Smooth muscle cell (in vitro differentiated cells): ENCODE measurements at regions not wholly inside any gene's neighbourhood (a gene's known extent, or its start where the extent isn't known, plus 50 kb on each side); places are given as distances from the start of the nearest gene placed in this dataset.

Source experiments
- DNase-seq: peaks from one replicate; lab custom pipeline; 2025; ENCODE audit not compliant: unreplicated experiment; lab: John Stamatoyannopoulos, UW
- H2AFZ ChIP-seq: fragments of 200-600 bp; sonication (generic); 2 replicates; pipeline ENCODE4 v1.6.0; 2016; ENCODE audit warnings: antibody characterized with exemption, low read depth, mild to moderate bottlenecking
- H3F3A ChIP-seq: fragments of 200-600 bp; sonication (generic); 2 replicates; pipeline ENCODE4 v1.6.0; 2017; ENCODE audit warnings: antibody characterized with exemption, low read depth
- H3K27ac ChIP-seq: fragments of 200-600 bp; sonication (generic); 2 replicates; pipeline ENCODE4 v1.5.1; 2016; ENCODE audit warnings: low read depth, mild to moderate bottlenecking
- H3K27me3 ChIP-seq: fragments of 200-600 bp; sonication (generic); 2 replicates; pipeline ENCODE4 v1.6.1; 2016; ENCODE audit warnings: low read depth, mild to moderate bottlenecking
- H3K36me3 ChIP-seq: fragments of 200-600 bp; sonication (generic); 2 replicates; pipeline ENCODE4 v1.5.1; 2016; ENCODE audit warnings: low read depth
- H3K4me1 ChIP-seq: fragments of 200-600 bp; sonication (generic); 2 replicates; pipeline ENCODE4 v1.5.1; 2016; ENCODE audit warnings: low read depth
- H3K4me2 ChIP-seq: fragments of 200-600 bp; sonication (generic); 2 replicates; pipeline ENCODE4 v1.6.0; 2016; ENCODE audit warnings: mild to moderate bottlenecking
- H3K4me3 ChIP-seq: fragments of 200-600 bp; sonication (generic); 2 replicates; pipeline ENCODE4 v1.5.1; 2016; ENCODE audit warnings: mild to moderate bottlenecking
- H3K79me2 ChIP-seq: fragments of 200-600 bp; sonication (generic); 2 replicates; pipeline ENCODE4 v1.6.0; 2016; ENCODE audit warnings: low read depth, mild to moderate bottlenecking
- H3K9ac ChIP-seq: fragments of 200-600 bp; sonication (generic); 2 replicates; pipeline ENCODE4 v1.6.0; 2016; ENCODE audit warnings: low read depth
- H3K9me3 ChIP-seq: fragments of 200-600 bp; sonication (generic); replicated peaks from 2 replicates; pipeline ENCODE4 v1.5.1; 2016; ENCODE audit warnings: low read depth
- H4K20me1 ChIP-seq: fragments of 200-600 bp; sonication (generic); 2 replicates; pipeline ENCODE4 v1.6.0; 2016; ENCODE audit warnings: low read depth
- WGBS: methylation state at CpG from one replicate; pipeline ENCODE4 v1.1.7; 2016; ENCODE audit warnings: low lambda C conversion rate; 5-methylcytosine and 5-hydroxymethylcytosine counted together
- TF ChIP-seq, protein P1 (sequence below): fragments of 200-600 bp; sonication (generic); IDR thresholded peaks from 2 replicates; pipeline ENCODE4 v1.5.1; 2017; ENCODE audit warnings: borderline replicate concordance, mild to moderate bottlenecking, antibody characterized with exemption; ENCODE audit not compliant: insufficient read depth, poor library complexity, severe bottlenecking

DNA sequence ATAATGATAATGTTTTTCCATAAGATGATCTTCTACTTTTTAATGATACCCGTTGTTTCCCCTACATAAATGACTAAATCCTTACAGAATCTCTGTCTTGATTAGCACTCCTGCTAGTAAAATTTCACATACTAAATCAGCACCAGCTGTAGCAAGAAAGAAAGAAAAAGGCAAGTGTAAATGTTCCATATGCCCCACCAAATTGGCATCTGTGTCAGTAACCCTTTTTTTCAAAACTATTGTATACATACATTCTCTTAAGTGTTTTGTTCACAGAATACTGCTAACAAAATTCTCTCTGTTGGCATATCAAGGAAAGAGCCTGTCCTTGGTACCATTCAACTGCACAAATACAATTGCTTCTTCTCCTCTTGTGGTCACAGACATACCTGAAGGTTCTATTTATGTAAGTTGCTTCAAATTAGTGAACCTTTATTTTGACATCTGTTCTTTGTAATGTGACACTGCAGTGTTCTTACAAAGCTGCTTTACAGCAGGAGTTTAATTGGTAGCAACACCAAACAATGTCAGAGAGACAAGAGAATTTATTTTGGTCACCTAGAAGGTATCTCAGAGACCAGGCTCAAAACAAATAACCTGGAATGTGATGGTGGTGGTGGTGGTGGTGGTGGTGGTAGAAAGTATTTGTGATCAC is 641.9 kb downstream of the ZEB2 start:
- no peak for DNase-seq
- WGBS = 35% methylated on average over 1 of the region's 1 CpG
- H3K9ac ChIP-seq = no peak overlapping the region
- no peaks in the 10 kb centered on the region for H3F3A ChIP-seq
- no peak overlapping the region for H3K4me2 ChIP-seq
- no peaks in the 10 kb centered on the region for H3K79me2 ChIP-seq
- H3K9me3 ChIP-seq = no peaks in the 10 kb centered on the region
- H3K27ac ChIP-seq = no peak overlapping the region
- H3K4me1 ChIP-seq = peaks cover 12% of the 10 kb centered on the region
- no peaks in the 10 kb centered on the region for H3K36me3 ChIP-seq
- H4K20me1 ChIP-seq = no peaks in the 10 kb centered on the region
- no peaks in the 10 kb centered on the region for H3K27me3 ChIP-seq
- no peak overlapping the region for H3K4me3 ChIP-seq
- peak overlapping the region; percentile 31 for H2AFZ ChIP-seq
- TF ChIP-seq, protein P1, sequence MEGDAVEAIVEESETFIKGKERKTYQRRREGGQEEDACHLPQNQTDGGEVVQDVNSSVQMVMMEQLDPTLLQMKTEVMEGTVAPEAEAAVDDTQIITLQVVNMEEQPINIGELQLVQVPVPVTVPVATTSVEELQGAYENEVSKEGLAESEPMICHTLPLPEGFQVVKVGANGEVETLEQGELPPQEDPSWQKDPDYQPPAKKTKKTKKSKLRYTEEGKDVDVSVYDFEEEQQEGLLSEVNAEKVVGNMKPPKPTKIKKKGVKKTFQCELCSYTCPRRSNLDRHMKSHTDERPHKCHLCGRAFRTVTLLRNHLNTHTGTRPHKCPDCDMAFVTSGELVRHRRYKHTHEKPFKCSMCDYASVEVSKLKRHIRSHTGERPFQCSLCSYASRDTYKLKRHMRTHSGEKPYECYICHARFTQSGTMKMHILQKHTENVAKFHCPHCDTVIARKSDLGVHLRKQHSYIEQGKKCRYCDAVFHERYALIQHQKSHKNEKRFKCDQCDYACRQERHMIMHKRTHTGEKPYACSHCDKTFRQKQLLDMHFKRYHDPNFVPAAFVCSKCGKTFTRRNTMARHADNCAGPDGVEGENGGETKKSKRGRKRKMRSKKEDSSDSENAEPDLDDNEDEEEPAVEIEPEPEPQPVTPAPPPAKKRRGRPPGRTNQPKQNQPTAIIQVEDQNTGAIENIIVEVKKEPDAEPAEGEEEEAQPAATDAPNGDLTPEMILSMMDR = no peak

DNA sequence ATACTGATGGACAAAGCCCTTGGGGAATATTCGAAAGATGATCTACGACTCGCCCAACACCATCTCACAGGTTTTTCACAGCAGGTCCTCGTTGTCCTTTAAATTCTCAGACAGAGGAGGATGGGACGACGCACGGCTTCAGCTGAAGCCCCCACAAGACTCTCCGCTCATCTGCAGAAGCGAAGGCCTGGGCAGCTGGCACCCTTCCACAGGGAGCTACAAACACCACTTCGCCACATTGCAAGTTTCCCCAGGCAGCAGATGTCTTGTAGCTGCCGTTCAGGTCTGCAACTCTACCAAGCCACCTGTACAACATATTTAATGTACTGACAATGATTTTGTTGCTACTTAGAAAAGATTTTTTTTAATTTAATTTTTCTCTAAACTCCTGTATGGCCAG is 642.9 kb downstream of the ZEB2 start:
- Histone ChIP-seq H3F3A (no peaks in the 10 kb centered on the region), H3K36me3 (no peaks in the 10 kb centered on the region), H3K4me3 (no peak overlapping the region), H2AFZ (no peak overlapping the region), H3K4me1 (peaks cover 12% of the 10 kb centered on the region), H3K27me3 (no peaks in the 10 kb centered on the region), H3K4me2 (no peak overlapping the region), H3K27ac (no peak overlapping the region), H3K9ac (no peak overlapping the region), H3K79me2 (no peaks in the 10 kb centered on the region), H3K9me3 (no peaks in the 10 kb centered on the region), H4K20me1 (no peaks in the 10 kb centered on the region)
- WGBS = 80% methylated on average over 11 of the region's 11 CpGs
- TF ChIP-seq, protein P1 = no peak
- DNase-seq = no peak

DNA sequence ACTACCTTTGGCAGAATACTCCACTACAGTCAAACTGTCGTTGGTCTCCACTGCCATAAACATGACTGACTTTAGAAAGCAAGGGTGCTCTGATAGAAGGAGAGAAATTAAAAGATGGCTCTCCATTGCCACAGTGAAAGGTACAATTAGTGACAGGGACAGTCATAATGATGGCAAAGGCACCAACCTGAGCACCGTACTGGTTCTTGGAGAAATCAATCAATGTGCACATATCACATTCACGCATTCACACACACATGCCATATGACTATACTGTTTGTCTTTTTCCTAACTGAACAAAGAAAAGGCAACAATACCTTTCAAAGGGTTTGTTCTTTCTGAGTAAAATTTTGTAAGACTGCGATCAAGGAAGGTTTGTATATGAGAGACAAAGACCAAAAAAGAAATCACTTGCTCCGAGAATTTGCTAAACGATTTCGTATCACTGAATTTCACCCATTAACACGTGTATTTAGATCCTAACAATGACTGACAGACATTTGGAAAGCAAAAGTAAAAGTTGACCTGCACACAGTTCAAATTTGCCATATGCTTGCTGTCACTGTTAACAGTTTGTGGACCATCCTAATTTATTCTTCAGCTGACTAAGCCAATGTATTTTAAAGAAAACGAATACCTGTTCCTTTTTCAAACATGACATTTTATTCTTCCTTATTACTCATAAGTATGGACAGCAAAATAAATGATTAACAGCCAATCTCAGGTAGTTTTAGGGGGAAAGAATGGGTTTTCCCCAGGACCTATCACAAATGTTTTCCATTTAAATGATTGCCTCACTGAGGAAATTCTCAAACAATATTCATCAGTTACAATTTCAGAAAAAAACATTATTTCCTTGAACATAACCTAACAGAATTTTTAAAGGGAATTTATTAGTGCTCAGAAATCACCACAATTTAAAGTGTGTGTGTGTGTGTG is 644.4 kb downstream of the ZEB2 start:
- Histone ChIP-seq H3K4me1 (peaks cover 12% of the 10 kb centered on the region), H3K27ac (no peak overlapping the region), H3K9ac (no peak overlapping the region), H4K20me1 (no peaks in the 10 kb centered on the region), H3F3A (no peaks in the 10 kb centered on the region), H3K4me3 (no peak overlapping the region), H3K4me2 (no peak overlapping the region), H2AFZ (no peak overlapping the region), H3K79me2 (no peaks in the 10 kb centered on the region), H3K9me3 (no peaks in the 10 kb centered on the region), H3K27me3 (no peaks in the 10 kb centered on the region), H3K36me3 (no peaks in the 10 kb centered on the region)
- WGBS = 81% methylated on average over 9 of the region's 9 CpGs
- no peak for DNase-seq
- TF ChIP-seq, protein P1 = no peak
